ENCODE measurements at regions not wholly inside any gene's neighbourhood (a gene's known extent, or its start where the extent isn't known, plus 50 kb on each side); places are given as distances from the start of the nearest gene placed in this dataset.

DNA sequence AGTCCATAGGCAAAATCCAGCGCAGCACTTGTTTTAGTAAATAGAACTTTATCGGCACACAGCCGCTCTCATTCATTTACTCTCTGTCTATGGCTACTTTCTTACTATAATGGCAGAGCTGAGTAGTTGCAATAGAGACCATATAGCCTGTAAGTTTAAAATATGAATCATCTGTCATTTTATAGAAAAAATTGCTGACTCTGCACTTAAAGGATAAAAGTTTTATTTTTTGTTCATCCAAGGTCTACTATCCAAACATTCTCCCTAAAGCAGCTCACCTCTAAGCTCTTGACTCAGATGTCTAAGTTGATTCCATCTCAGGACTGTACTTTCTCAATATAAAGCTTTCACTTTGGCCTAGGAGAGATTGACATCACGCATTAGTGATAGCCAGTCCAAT lies 825.7 kb downstream of the OLFM4 start:
- no peak for DNase-seq (ENCODE audit: low spot score)

GRCh38 chr13:53856573-53857195 lies 828.1 kb downstream of the OLFM4 start:
- DNase-seq (ENCODE audit: low spot score) = no peak

DNA sequence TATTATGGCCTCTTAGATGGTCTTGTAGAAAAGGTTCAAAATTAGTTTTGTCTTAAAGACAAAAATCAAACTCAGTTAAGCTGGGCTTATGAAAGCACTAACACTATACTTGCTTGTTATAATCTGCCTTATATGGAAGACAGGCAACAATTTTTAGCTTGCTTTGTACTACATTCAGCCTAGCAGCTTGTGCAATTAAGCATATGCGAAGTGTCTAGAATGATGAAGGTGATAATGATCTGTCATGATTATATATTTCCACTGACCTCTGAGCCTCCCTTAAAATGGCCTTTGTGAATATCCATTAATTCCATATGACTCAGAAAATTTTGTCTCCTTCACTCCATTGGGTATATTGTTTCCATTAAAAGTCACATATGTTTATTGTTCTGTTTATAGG lies 834.9 kb downstream of the OLFM4 start:
- no peak for DNase-seq (ENCODE audit: low spot score)

- DNase-seq (ENCODE audit: low spot score) = no peak
Measured at GRCh38 chr13:53873558-53873957, 844.9 kb downstream of the OLFM4 start.

- DNase-seq (ENCODE audit: low spot score) = no peak
Measured at GRCh38 chr13:53878861-53879260, 850.2 kb downstream of the OLFM4 start.

DNA sequence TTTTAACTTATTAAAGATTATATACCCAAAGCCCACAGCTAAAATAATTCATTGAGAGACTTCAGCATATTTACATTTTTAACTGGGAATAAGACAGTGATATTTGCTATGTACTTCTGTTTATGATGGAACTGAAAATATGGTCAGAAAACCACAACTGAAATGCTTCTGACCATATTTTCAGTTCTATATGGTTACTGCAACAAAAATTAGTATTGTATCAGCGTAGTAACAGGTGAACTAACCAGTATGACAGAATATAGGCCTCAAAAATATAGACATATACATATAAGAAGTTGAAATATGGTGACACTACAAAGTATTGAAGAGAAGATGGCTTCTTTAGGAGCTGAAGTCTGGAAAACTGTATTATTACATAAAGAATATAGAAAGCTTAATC lies 857.4 kb downstream of the OLFM4 start:
- DNase-seq (ENCODE audit: low spot score) = no peak

- no peak for DNase-seq (ENCODE audit: low spot score)
Measured at GRCh38 chr13:53890696-53891095, 862.1 kb downstream of the OLFM4 start.

- no peak for DNase-seq (ENCODE audit: low spot score)
Measured at GRCh38 chr13:53901593-53901992, 873.0 kb downstream of the OLFM4 start.

- DNase-seq (ENCODE audit: low spot score) = no peak
Measured at GRCh38 chr13:53907891-53908290, 879.3 kb downstream of the OLFM4 start.

DNA sequence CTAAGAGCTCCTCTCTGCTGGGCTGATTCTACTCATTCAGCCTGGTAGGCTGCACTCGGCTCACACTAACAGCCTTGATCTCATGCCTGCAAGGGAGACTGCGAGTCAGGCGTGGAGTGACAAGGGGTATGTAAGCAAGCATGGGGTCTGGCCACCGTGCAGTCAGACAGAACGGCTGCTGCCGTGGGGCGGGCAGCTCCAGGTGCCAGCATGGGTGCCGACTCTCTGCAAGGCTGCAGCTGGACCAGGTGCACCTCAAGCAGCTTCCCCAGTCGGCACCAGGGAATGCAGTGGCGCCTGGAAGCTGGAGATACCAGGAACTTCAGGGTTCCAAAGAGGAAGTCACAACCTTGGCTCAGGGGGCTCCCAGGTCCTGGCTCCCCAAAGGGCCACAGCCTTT lies 892.3 kb downstream of the OLFM4 start:
- DNase-seq (ENCODE audit: low spot score) = no peak

DNA sequence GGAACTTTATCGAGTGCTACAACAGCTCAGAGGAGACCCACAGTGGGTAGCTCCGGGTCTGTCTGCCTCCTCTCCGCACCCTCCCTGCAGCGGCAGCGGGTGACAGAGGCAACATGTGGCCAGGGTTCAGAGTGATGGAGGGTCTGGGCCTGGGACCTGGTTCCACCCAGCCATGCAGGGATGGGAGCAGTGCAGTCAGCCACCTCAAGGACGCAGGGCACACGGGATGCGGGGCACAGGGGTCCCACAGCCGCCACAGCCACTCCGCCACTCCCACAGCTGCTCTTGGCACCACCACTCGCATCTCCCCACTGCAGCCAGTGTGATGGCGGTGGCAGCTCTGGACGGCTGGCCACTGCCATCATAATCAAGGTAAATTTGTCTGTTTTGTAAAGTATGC lies 892.9 kb downstream of the OLFM4 start:
- DNase-seq (ENCODE audit: low spot score) = no peak

DNA sequence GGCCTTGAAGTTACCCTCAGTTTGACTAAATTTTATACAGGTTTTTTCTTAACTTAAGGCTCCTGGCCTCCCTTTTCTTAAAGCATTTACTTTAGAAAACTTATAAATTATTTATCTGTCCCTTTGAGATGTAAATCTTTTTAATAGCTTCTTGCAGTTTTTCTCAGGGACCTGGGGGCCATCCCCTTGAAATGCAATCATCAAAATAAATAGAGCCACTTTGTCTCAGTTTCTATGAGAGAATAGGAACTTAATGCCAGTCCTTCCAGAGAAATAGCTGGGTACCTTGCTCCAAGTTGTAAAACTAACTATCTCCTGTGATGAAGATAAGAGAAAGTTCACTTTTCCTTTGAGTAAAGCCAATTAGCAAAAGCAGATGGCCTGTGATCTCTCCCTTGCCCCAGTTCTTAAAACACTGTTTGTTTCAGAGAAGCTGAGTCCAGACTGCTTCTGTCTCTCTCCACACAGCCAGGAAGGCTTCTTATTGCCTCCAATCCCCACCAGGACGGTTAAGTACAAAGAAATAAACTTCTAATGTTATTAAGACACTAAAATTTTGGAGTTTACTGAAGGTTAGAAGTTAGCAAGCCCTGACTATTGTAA lies 913.1 kb downstream of the OLFM4 start:
- DNase-seq (ENCODE audit: low spot score) = no peak

DNA sequence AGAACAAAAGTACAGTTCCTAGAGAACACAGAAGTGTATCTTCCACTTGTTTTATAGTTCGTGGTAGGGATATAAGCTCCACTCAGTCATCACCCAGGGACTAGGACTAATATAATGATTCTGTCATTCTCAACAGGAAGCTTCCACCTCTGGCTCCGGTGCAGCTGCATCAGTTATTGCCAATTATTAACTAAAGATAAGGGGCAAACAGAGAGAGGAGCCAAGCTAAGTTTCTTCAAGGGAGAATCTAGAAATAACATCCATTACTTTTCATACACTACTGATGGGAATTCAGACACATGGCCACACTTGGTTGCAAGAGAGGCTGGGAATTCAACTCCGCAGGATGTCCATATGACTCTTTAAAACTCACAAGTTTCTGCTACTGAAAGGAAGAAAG lies 917.9 kb downstream of the OLFM4 start:
- no peak for DNase-seq (ENCODE audit: low spot score)

GRCh38 chr13:53953183-53953582 lies 924.6 kb downstream of the OLFM4 start:
- no peak for DNase-seq (ENCODE audit: low spot score)
